SK-N-SH treated with all-trans-retinoic acid at 6 μM for 48 hours (cell line): ENCODE measurements at regions not wholly inside any gene's neighbourhood (a gene's known extent, or its start where the extent isn't known, plus 50 kb on each side); places are given as distances from the start of the nearest gene placed in this dataset.

ENCODE experiments used
- ARNTL ChIP-seq: fragments of 450-650 bp; formaldehyde crosslinking; IDR thresholded peaks from 2 replicates; pipeline ENCODE4 v1.5.0; 2020; ENCODE audit warnings: low read depth, mild to moderate bottlenecking, moderate library complexity, borderline replicate concordance
- BACH2 ChIP-seq: fragments of 250-450 bp; sonication (Bioruptor Pico); IDR thresholded peaks from 2 replicates; pipeline ENCODE4 v1.9.0; 2021; ENCODE audit warnings: mild to moderate bottlenecking, borderline replicate concordance
- ISL1 ChIP-seq: fragments of 250-450 bp; sonication (Bioruptor Pico); IDR thresholded peaks from 2 replicates; pipeline ENCODE4 v2.1.2; 2022; ENCODE audit warnings: mild to moderate bottlenecking, moderate library complexity
- PATZ1 ChIP-seq: fragments of 250-450 bp; sonication (Bioruptor Pico); IDR thresholded peaks from 2 replicates; pipeline ENCODE4 v1.8.0; 2020; ENCODE audit warnings: mild to moderate bottlenecking, moderate library complexity, borderline replicate concordance
- ZNF70 ChIP-seq: fragments of 450-650 bp; formaldehyde crosslinking; IDR thresholded peaks from 2 replicates; pipeline ENCODE4 v1.5.0; 2020; ENCODE audit warnings: mild to moderate bottlenecking, moderate library complexity

- TF ChIP-seq BACH2 (no peak), ZNF70 (no peak), ISL1 (CRISPR knock-in tag) (no peak), PATZ1 (CRISPR knock-in tag) (no peak), ARNTL (CRISPR knock-in tag) (no peak)
Measured at GRCh38 chr4:146121757-146122156, 53.8 kb upstream of the LSM6 start.
